Kidney epithelial cell (primary cell): ENCODE measurements at regions not wholly inside any gene's neighbourhood (a gene's known extent, or its start where the extent isn't known, plus 50 kb on each side); places are given as distances from the start of the nearest gene placed in this dataset.

Experiments
- DNase-seq: peaks from one replicate; pipeline ENCODE4 v3.0.0-alpha.2; 2010; ENCODE audit warnings: low read depth
- H3K27me3 ChIP-seq: 2 replicates; pipeline ENCODE4 v1.6.0; 2011; ENCODE audit warnings: low read length; ENCODE audit not compliant: control insufficient read depth, insufficient read depth
- H3K36me3 ChIP-seq: 2 replicates; pipeline ENCODE4 v1.5.1; 2011; ENCODE audit warnings: low read length; ENCODE audit not compliant: control insufficient read depth, insufficient read depth
- H3K4me3 ChIP-seq: 2 replicates; pipeline ENCODE4 v1.5.1; 2011; ENCODE audit warnings: low read depth, mild to moderate bottlenecking, control low read depth, low read length
- CTCF ChIP-seq: IDR thresholded peaks from 2 replicates; pipeline ENCODE4 v1.5.1; 2011; ENCODE audit warnings: mild to moderate bottlenecking, moderate library complexity, low read length, control low read depth, inconsistent platforms; ENCODE audit not compliant: insufficient read depth, poor library complexity, severe bottlenecking

GRCh38 chr4:55284331-55284730 lies 61.7 kb upstream of the SRD5A3 start:
- TF ChIP-seq CTCF: no peak
- no peaks in the 10 kb centered on the region for H3K27me3 ChIP-seq
- no peaks in the 10 kb centered on the region for H3K36me3 ChIP-seq
- DNase-seq: no peak
- H3K4me3 ChIP-seq: no peak overlapping the region

GRCh38 chr4:55291227-55291640 lies 54.8 kb upstream of the SRD5A3 start:
- no peak overlapping the region for H3K4me3 ChIP-seq
- DNase-seq: no peak
- TF ChIP-seq CTCF: no peak
- H3K27me3 ChIP-seq: no peaks in the 10 kb centered on the region
- no peaks in the 10 kb centered on the region for H3K36me3 ChIP-seq

GRCh38 chr4:55296096-55296495 lies 49.9 kb upstream of the SRD5A3 start:
- Histone ChIP-seq H3K4me3 (no peak overlapping the region), H3K27me3 (no peaks in the 10 kb centered on the region), H3K36me3 (no peaks in the 10 kb centered on the region)
- DNase-seq: no peak
- no peak for TF ChIP-seq CTCF
